HUES6 (cell line): ENCODE measurements at regions not wholly inside any gene's neighbourhood (a gene's known extent, or its start where the extent isn't known, plus 50 kb on each side); places are given as distances from the start of the nearest gene placed in this dataset.

Source experiments
- H3K27ac ChIP-seq: 2 replicates; pipeline ENCODE4 v1.7.0; 2013; ENCODE audit warnings: low read depth, mild to moderate bottlenecking, low read length, inconsistent platforms
- H3K27me3 ChIP-seq: 2 replicates; pipeline ENCODE4 v1.6.1; 2013; ENCODE audit warnings: low read length; ENCODE audit not compliant: control insufficient read depth, insufficient read depth
- H3K36me3 ChIP-seq: 2 replicates; pipeline ENCODE4 v1.6.1; 2013; ENCODE audit warnings: low read length; ENCODE audit not compliant: control insufficient read depth, insufficient read depth
- H3K4me1 ChIP-seq: 2 replicates; pipeline ENCODE4 v1.6.1; 2013; ENCODE audit warnings: low read length; ENCODE audit not compliant: control insufficient read depth, insufficient read depth
- H3K4me3 ChIP-seq: 2 replicates; pipeline ENCODE4 v1.5.1; 2013; ENCODE audit warnings: low read depth, low read length
- H3K9ac ChIP-seq: one replicate; pipeline ENCODE4 v1.6.1; 2013; ENCODE audit warnings: mild to moderate bottlenecking, low read length
- H3K9me3 ChIP-seq: 2 replicates; pipeline ENCODE4 v1.6.1; 2013; ENCODE audit warnings: low read depth, low read length; ENCODE audit not compliant: control insufficient read depth, insufficient read depth

DNA sequence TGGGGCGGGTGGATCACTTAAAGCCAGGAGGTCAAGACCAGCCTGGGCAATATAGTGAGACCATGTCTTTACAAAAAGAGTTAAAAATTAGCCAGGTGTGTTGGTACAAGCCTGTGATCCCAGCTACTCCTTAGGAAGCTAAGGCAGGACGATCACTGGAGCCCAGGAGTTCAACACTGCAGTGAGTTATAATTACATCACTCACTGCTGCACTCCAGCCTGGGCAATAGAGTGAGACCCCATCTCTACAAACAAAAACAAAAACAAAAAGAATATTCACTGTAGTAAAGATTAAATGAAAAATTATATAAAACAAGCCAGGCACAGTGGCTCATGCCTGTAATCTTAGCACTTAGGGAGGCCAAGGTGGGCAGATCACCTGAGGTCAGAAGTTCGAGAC lies 1047.6 kb upstream of the AUTS2 start:
- no peaks in the 10 kb centered on the region for H3K36me3 ChIP-seq
- H3K27me3 ChIP-seq = no peaks in the 10 kb centered on the region
- H3K4me3 ChIP-seq = no peak overlapping the region
- H3K9me3 ChIP-seq = no peaks in the 10 kb centered on the region
- H3K4me1 ChIP-seq = no peaks in the 10 kb centered on the region
- H3K27ac ChIP-seq = no peak overlapping the region
- no peak overlapping the region for H3K9ac ChIP-seq

DNA sequence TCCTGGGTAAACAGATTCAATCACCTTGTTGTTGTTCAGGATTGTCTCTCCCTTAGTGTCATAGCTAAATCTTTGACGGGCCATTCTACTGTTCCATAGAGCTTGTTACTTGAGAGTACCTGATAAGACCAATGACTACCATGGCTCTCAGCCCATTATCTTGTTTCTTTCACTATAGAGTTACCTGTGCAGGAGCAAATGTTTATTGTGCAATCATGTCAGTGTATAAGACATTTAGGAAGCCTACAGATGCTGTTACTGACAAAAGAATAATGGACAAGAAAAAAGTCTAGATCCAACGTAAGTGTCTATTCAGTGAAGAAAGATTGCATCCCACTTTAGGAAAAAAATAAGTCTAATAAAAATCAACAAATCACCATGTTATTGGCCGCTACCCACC lies 1041.7 kb upstream of the AUTS2 start:
- H3K27ac ChIP-seq = no peak overlapping the region
- no peak overlapping the region for H3K4me3 ChIP-seq
- H3K9me3 ChIP-seq = no peaks in the 10 kb centered on the region
- H3K36me3 ChIP-seq = no peaks in the 10 kb centered on the region
- no peak overlapping the region for H3K9ac ChIP-seq
- no peaks in the 10 kb centered on the region for H3K4me1 ChIP-seq
- no peaks in the 10 kb centered on the region for H3K27me3 ChIP-seq

DNA sequence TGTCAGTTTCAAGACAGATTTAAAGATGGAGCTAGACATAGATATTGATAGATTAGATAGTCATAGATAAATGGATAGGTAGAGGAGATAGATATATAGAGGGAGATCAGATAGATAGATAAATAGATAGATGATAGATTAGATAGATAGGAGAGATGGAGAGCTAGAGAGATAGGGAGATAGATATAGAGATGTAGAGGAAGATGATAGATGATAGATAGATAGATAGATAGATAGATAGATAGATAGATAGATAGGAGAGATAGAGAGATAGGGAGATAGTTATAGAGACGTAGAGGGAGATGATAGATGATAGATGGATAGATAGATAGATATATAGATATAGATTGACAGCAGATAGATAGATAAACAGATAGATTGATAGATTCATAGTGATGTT lies 1038.8 kb upstream of the AUTS2 start:
- Histone ChIP-seq H3K27ac (no peak overlapping the region), H3K4me1 (no peaks in the 10 kb centered on the region), H3K9ac (no peak overlapping the region), H3K27me3 (no peaks in the 10 kb centered on the region), H3K9me3 (no peaks in the 10 kb centered on the region), H3K4me3 (no peak overlapping the region), H3K36me3 (no peaks in the 10 kb centered on the region)

DNA sequence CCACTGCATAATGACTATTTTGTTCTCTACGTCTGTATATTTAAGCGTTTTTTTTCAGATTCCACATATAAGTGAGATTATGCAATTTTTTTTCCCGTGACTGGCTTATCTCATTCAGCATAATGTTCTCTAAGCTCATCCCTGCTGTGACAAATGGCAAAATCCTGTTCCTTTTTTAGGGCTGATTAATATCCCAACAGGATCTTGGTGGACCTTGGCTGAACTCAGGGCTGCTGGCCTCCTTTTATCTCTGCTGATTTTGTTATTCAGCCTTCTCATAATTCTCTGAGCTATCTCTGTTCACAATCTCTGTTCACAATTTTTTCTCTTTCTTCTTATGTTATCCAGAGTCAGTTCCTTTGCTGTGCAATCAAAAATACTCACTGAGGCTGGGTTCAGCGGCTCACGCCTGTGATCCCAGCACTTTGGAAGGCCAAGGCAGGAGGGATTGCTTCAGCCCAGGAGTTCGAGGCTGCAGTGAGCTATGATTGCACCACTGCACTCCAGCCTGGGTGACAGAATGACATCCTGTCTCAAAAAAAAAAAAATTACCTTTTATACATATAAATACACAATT lies 1035.9 kb upstream of the AUTS2 start:
- Histone ChIP-seq H3K36me3 (no peaks in the 10 kb centered on the region), H3K9ac (no peak overlapping the region), H3K4me3 (no peak overlapping the region), H3K27me3 (no peaks in the 10 kb centered on the region), H3K9me3 (peaks cover 6% of the 10 kb centered on the region; the same call in 1 of the 2 replicates), H3K27ac (no peak overlapping the region), H3K4me1 (no peaks in the 10 kb centered on the region)

DNA sequence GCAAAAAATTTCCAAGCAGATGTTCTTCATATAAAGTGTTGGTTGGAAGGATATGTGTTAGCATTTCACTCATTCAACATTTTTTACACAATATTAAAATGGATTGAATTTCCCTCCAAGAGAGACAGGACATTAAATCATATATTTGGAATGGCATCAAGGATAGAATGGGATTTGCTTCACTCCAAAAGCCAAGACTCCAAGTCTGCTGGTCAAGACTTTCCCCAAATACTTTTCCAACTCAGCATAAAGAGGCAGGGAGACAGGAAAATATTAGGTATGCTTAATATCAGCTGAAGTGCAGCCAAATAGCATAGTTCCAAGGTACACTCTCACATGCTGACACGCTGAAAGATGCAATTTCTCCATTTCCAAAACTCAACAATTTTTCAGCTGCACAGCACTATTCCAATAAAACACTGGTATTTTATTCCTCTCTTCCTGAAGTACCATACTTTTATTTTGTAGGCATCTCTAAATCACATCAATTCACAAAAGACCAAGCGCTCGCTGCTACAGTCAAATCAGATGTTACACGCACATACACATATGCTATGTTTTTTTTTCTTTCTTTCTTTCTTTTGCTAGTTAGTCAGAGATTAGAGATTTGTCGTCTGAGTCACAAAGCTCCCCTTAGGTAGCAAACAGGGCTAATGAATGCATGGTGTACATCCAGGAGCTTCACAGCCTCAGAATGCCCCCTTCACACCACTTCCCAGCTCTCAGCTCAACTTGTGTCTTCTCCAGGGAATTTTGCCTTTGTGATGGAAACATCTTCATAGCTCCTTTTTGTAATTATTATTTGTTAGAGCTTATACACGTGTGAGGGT lies 1033.8 kb upstream of the AUTS2 start:
- Histone ChIP-seq H3K9me3 (peaks cover 6% of the 10 kb centered on the region; the same call in 1 of the 2 replicates), H3K27ac (no peak overlapping the region), H3K27me3 (no peaks in the 10 kb centered on the region), H3K4me1 (no peaks in the 10 kb centered on the region), H3K36me3 (no peaks in the 10 kb centered on the region), H3K4me3 (no peak overlapping the region), H3K9ac (no peak overlapping the region)

DNA sequence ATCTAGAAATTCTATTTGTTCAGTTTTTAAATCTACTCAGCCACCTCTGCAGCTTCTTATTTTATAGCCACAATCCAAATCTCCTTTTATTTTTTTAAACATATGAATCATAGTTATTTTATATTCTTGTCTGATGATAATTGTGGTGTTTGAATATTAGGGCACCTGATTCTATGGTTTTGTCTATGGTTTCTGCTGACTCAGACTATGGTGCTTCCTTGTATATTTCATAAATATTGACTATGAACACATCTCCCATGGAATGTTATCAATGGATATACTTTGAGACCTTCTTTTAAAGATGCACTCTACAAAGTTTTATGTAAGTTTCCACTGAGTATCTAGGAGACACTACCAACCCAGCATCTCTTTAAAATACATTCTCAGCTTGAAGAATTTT lies 1027.0 kb upstream of the AUTS2 start:
- Histone ChIP-seq H3K9ac (no peak overlapping the region), H3K4me1 (no peaks in the 10 kb centered on the region), H3K36me3 (no peaks in the 10 kb centered on the region), H3K4me3 (no peak overlapping the region), H3K27ac (no peak overlapping the region), H3K27me3 (no peaks in the 10 kb centered on the region), H3K9me3 (peaks cover 1% of the 10 kb centered on the region; the same call in 1 of the 2 replicates)

DNA sequence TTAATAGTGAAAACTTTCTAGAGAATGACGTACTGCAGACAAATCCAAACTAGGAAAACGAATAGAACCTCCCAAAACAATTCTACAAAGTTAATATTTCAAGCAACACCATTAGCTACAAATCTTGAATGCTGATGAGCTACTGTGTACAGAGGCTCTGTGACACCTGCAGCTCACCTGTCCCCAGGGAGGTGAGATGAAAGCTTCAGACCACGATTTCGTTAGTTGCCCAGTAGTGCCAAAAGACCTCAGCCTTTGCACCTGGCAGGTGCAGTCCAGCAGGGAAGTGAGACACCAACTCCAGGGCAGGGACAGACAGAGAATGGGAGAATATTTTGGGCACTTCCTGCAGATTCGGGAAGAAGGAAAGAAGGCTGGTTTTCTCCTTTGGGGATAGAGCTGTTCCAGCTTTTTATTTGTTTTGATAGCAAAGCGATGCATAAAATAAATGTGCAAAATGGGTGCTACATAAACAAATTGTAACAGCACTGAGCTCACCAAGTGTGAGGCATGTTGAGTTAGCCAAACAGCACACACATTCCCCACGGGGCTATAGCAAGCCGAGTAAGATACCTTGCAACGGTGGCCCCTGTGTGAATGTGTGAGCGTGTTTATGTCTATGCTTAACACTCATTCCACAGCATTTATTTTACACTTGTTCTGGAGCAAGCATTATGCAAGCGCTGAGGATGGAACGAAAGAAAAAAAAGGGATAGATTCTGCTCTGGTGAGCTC lies 1024.8 kb upstream of the AUTS2 start:
- no peaks in the 10 kb centered on the region for H3K27me3 ChIP-seq
- no peak overlapping the region for H3K9ac ChIP-seq
- no peaks in the 10 kb centered on the region for H3K36me3 ChIP-seq
- H3K4me3 ChIP-seq = no peak overlapping the region
- no peak overlapping the region for H3K27ac ChIP-seq
- H3K4me1 ChIP-seq = no peaks in the 10 kb centered on the region
- no peaks in the 10 kb centered on the region for H3K9me3 ChIP-seq

DNA sequence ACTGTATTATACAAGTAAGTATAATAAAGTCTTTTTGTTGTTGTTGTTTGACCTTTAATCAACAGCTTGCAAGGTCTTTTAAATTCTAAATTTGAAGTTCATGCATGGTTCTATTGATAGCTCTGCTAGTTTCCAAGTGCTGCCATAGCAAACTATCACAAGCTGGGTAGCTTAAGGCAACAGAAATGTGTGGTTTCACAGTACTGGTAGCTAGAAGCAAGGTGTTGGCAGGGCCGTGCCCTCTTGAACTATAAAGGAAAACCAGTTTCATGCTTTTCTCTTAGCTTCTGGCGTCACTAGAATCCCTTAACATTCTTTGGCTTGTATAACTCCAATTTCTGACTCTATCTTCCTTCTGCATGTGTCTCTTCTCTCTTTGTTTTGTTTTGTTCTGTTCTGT lies 1021.9 kb upstream of the AUTS2 start:
- no peaks in the 10 kb centered on the region for H3K36me3 ChIP-seq
- peaks cover 10% of the 10 kb centered on the region for H3K9me3 ChIP-seq
- no peak overlapping the region for H3K9ac ChIP-seq
- H3K27ac ChIP-seq = no peak overlapping the region
- no peak overlapping the region for H3K4me3 ChIP-seq
- no peaks in the 10 kb centered on the region for H3K4me1 ChIP-seq
- H3K27me3 ChIP-seq = no peaks in the 10 kb centered on the region

DNA sequence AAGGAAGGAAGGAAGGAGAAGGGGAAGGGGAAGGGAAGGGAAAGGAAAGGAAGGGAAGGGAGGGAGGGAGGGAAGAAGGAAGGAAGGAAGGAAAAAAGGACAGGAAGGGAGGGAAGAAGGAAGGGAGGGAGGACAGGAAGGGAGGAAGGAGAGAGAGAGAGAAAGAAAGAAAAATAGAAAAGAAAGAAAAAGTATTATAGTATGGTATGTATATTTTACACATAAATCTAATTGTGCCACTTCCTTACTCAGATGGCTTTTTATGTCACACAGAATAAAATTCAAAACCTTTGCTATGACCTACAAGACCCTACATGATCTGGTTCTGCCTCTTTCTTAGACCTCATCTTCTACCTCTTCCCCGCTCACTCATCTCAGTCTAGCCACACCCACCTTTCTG lies 1016.9 kb upstream of the AUTS2 start:
- H3K36me3 ChIP-seq = no peaks in the 10 kb centered on the region
- no peak overlapping the region for H3K27ac ChIP-seq
- no peak overlapping the region for H3K4me3 ChIP-seq
- H3K9me3 ChIP-seq = peaks cover 13% of the 10 kb centered on the region
- H3K9ac ChIP-seq = no peak overlapping the region
- no peaks in the 10 kb centered on the region for H3K4me1 ChIP-seq
- H3K27me3 ChIP-seq = no peaks in the 10 kb centered on the region

DNA sequence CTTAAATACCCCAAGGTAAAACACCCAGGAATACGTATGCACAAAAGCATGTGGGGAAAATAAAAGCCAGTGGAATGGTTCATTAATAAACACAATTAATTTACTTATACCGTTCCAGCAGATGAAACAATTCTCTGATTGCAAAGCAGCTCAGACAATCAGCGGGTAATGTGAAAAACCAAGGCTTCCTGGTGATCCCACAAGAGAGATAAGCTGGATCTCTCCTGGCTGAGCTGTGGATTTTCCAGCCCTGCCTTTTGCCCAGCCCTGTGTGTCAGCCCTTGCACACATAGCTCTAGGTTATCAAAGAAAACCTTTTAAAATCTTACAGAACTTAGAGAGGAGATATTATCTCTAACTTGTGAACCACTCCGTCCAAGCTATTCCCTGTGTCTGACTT lies 1010.7 kb upstream of the AUTS2 start:
- H3K27me3 ChIP-seq = no peaks in the 10 kb centered on the region
- no peak overlapping the region for H3K9ac ChIP-seq
- H3K36me3 ChIP-seq = no peaks in the 10 kb centered on the region
- peaks cover 1% of the 10 kb centered on the region; the same call in 1 of the 2 replicates for H3K9me3 ChIP-seq
- H3K4me3 ChIP-seq = no peak overlapping the region
- H3K4me1 ChIP-seq = no peaks in the 10 kb centered on the region
- H3K27ac ChIP-seq = no peak overlapping the region

DNA sequence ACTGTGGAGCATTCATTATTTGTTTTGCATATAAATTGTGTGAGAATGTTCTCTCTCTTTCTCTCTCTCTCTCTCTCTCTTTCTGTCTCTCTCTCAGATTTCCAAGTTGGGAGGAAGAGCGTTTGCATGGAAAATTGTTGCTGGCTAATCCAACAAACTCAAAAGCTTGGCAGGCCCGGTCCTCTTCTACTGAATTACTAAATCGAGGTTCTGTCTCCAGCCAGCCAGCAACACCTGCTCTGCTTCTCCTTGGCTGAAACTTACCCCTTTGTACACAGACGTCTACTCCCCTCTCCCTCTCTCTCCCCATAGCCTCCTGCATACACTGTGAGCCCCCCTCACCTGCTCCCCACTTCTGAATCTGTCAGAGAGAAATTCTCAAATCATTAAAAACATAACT lies 996.4 kb upstream of the AUTS2 start:
- Histone ChIP-seq H3K9me3 (no peaks in the 10 kb centered on the region), H3K27ac (no peak overlapping the region), H3K27me3 (no peaks in the 10 kb centered on the region), H3K9ac (no peak overlapping the region), H3K36me3 (no peaks in the 10 kb centered on the region), H3K4me1 (no peaks in the 10 kb centered on the region), H3K4me3 (no peak overlapping the region)
